SK-N-SH (cell line): ENCODE measurements at regions not wholly inside any gene's neighbourhood (a gene's known extent, or its start where the extent isn't known, plus 50 kb on each side); places are given as distances from the start of the nearest gene placed in this dataset.

Experiments
- CTCF ChIP-seq: fragments of 200-600 bp; sonication (generic); IDR thresholded peaks from 2 replicates; pipeline ENCODE4 v1.6.1; 2017; ENCODE audit warnings: antibody characterized with exemption, mild to moderate bottlenecking, moderate library complexity
- EZH2phosphoT487 ChIP-seq: fragments of 200-600 bp; sonication (generic); IDR thresholded peaks from 2 replicates; pipeline ENCODE4 v1.6.1; 2017; ENCODE audit warnings: low read depth, mixed run types, mild to moderate bottlenecking, antibody characterized with exemption, moderate library complexity, borderline replicate concordance
- FOSL2 ChIP-seq: IDR thresholded peaks from 2 replicates; pipeline ENCODE4 v1.4.0; 2012; ENCODE audit warnings: low read depth, mild to moderate bottlenecking, moderate library complexity, borderline replicate concordance
- GABPA ChIP-seq: IDR thresholded peaks from 2 replicates; pipeline ENCODE4 v1.4.0; 2012; ENCODE audit warnings: low read depth, mild to moderate bottlenecking
- IRF3 ChIP-seq: fragments of 150-350 bp; IDR thresholded peaks from 2 replicates; pipeline ENCODE4 v1.6.1; 2016; ENCODE audit warnings: mild to moderate bottlenecking, low read depth, low read length
- POLR2AphosphoS5 ChIP-seq: IDR thresholded peaks from 2 replicates; pipeline ENCODE4 v1.6.1; 2012; ENCODE audit warnings: low read depth, low read length
- REST ChIP-seq: IDR thresholded peaks from 2 replicates; pipeline ENCODE4 v1.6.1; 2012; ENCODE audit warnings: mild to moderate bottlenecking, low read depth, low read length, moderate library complexity
- SIN3A ChIP-seq: IDR thresholded peaks from 2 replicates; pipeline ENCODE4 v1.6.1; 2012; ENCODE audit warnings: low read depth, mild to moderate bottlenecking, low read length, moderate library complexity, borderline replicate concordance
- SMC3 ChIP-seq: IDR thresholded peaks from 2 replicates; pipeline ENCODE4 v1.6.1; 2012; ENCODE audit warnings: low read depth, low read length, improper control_type of control experiment
- TAF1 ChIP-seq: IDR thresholded peaks from 2 replicates; pipeline ENCODE4 v1.6.1; 2012; ENCODE audit warnings: low read depth, mild to moderate bottlenecking, low read length, moderate library complexity, borderline replicate concordance

GRCh38 chr13:40170091-40170490 is 496.4 kb downstream of the FOXO1 start:
- no peak for TF ChIP-seq CTCF
- no peak for TF ChIP-seq SMC3
- no peak for TF ChIP-seq TAF1
- no peak for TF ChIP-seq GABPA
- no peak for TF ChIP-seq POLR2AphosphoS5
- TF ChIP-seq REST, result no peak
- TF ChIP-seq IRF3, result no peak
- TF ChIP-seq SIN3A, result no peak
- TF ChIP-seq FOSL2, result no peak
- TF ChIP-seq EZH2phosphoT487, result no peak
